Neural cell (in vitro differentiated cells): ENCODE measurements at regions not wholly inside any gene's neighbourhood (a gene's known extent, or its start where the extent isn't known, plus 50 kb on each side); places are given as distances from the start of the nearest gene placed in this dataset.

Experiments used
- POLR2AphosphoS5 ChIP-seq: IDR thresholded peaks from 2 replicates; pipeline ENCODE4 v1.6.1; 2012
- TF ChIP-seq, protein P1 (sequence below): fragments of 450-650 bp; IDR thresholded peaks from 2 replicates; pipeline ENCODE4 v1.5.1; 2014; ENCODE audit warnings: antibody characterized with exemption, mild to moderate bottlenecking, moderate library complexity; ENCODE audit not compliant: poor library complexity, severe bottlenecking
- TF ChIP-seq, protein P2 (sequence below): IDR thresholded peaks from 2 replicates; pipeline ENCODE4 v1.6.1; 2012; ENCODE audit warnings: borderline replicate concordance

DNA sequence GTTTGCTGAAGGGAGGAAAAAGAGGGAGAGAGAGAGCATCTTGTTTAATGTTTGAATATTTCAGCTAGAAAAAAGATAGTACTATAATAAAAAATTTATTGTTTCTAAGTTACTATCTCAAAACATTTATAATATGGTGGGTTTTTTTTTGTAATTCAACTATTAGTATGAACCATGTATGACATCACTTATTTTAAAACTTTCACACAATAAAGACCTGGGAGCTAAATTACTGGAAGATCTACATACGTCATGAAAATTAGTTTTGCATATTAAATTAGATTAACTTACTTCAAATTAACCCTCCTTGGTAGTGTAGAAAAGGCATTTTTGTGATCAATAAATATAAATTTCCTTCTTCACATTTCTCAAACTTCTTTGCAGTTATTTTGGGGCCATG is 432.0 kb upstream of the SLIT2 start:
- TF ChIP-seq, protein P1, sequence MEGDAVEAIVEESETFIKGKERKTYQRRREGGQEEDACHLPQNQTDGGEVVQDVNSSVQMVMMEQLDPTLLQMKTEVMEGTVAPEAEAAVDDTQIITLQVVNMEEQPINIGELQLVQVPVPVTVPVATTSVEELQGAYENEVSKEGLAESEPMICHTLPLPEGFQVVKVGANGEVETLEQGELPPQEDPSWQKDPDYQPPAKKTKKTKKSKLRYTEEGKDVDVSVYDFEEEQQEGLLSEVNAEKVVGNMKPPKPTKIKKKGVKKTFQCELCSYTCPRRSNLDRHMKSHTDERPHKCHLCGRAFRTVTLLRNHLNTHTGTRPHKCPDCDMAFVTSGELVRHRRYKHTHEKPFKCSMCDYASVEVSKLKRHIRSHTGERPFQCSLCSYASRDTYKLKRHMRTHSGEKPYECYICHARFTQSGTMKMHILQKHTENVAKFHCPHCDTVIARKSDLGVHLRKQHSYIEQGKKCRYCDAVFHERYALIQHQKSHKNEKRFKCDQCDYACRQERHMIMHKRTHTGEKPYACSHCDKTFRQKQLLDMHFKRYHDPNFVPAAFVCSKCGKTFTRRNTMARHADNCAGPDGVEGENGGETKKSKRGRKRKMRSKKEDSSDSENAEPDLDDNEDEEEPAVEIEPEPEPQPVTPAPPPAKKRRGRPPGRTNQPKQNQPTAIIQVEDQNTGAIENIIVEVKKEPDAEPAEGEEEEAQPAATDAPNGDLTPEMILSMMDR: no peak
- no peak for TF ChIP-seq POLR2AphosphoS5
- TF ChIP-seq, protein P2, sequence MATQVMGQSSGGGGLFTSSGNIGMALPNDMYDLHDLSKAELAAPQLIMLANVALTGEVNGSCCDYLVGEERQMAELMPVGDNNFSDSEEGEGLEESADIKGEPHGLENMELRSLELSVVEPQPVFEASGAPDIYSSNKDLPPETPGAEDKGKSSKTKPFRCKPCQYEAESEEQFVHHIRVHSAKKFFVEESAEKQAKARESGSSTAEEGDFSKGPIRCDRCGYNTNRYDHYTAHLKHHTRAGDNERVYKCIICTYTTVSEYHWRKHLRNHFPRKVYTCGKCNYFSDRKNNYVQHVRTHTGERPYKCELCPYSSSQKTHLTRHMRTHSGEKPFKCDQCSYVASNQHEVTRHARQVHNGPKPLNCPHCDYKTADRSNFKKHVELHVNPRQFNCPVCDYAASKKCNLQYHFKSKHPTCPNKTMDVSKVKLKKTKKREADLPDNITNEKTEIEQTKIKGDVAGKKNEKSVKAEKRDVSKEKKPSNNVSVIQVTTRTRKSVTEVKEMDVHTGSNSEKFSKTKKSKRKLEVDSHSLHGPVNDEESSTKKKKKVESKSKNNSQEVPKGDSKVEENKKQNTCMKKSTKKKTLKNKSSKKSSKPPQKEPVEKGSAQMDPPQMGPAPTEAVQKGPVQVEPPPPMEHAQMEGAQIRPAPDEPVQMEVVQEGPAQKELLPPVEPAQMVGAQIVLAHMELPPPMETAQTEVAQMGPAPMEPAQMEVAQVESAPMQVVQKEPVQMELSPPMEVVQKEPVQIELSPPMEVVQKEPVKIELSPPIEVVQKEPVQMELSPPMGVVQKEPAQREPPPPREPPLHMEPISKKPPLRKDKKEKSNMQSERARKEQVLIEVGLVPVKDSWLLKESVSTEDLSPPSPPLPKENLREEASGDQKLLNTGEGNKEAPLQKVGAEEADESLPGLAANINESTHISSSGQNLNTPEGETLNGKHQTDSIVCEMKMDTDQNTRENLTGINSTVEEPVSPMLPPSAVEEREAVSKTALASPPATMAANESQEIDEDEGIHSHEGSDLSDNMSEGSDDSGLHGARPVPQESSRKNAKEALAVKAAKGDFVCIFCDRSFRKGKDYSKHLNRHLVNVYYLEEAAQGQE: no peak
